Activated CD4-positive, alpha-beta T cell treated with anti-CD3 and anti-CD28 coated beads, Interleukin-2, amount 10 ng/mL, durations not matched to agents 24 days and 14 days (primary cell): ENCODE measurements at regions not wholly inside any gene's neighbourhood (a gene's known extent, or its start where the extent isn't known, plus 50 kb on each side); places are given as distances from the start of the nearest gene placed in this dataset.
"Not testable (repeated sequence)": the region's sequence is repeated elsewhere in the genome, so short reads cannot be mapped to it uniquely, and the experiment has no call there.

Experiments
- DNase-seq: peaks from one replicate; pipeline ENCODE4 v3.0.0; 2022
- H3K27ac Mint-ChIP-seq: one replicate; pipeline ENCODE4 v1.8.0; 2022; ENCODE audit warnings: mild to moderate bottlenecking, mixed read lengths
- H3K27me3 Mint-ChIP-seq: one replicate; pipeline ENCODE4 v1.8.0; 2022; ENCODE audit warnings: mixed read lengths
- H3K36me3 Mint-ChIP-seq: one replicate; pipeline ENCODE4 v1.8.0; 2022; ENCODE audit warnings: low read depth, mild to moderate bottlenecking, mixed read lengths
- H3K4me1 Mint-ChIP-seq: one replicate; pipeline ENCODE4 v1.8.0; 2021; ENCODE audit warnings: mixed read lengths
- H3K4me3 Mint-ChIP-seq: one replicate; pipeline ENCODE4 v1.8.0; 2022; ENCODE audit warnings: mild to moderate bottlenecking, moderate library complexity, mixed read lengths
- H3K9me3 Mint-ChIP-seq: one replicate; pipeline ENCODE4 v1.8.0; 2021; ENCODE audit warnings: mixed read lengths
- intact Hi-C: fragments of 100-400 bp; cut with micrococcal nuclease; formaldehyde crosslinking; loops from one replicate; pipeline ENCODE4 v1.15.1; 2023

DNA sequence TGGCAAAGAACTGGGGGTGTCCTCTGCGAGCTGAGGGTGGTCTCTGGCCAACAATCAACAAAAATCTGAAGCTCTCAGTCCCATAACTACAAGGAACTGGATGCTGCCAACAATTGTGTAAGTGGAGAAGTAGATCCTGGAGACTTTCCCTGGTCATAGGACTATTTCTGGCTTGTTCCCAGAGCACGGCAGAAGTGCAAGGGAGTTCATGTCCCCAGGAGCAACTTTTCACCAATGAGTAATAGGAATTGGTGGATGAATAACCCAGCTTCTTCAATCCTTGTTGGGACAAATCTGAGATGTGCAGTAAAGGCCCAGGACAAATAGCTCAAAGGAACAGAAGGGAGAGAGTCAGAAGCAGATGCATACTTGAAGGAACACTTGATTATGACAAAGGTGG, 95.5 kb downstream of the QRSL1 start:
- DNase-seq, result no peak
- Mint-ChIP-seq H3K4me3 (no peak overlapping the region), H3K27me3 (peaks cover 3% of the 10 kb centered on the region), H3K4me1 (no peaks in the 10 kb centered on the region), H3K27ac (no peak overlapping the region), H3K9me3 (no peaks in the 10 kb centered on the region), H3K36me3 (no peaks in the 10 kb centered on the region)
- intact Hi-C loops, result no loop called here

DNA sequence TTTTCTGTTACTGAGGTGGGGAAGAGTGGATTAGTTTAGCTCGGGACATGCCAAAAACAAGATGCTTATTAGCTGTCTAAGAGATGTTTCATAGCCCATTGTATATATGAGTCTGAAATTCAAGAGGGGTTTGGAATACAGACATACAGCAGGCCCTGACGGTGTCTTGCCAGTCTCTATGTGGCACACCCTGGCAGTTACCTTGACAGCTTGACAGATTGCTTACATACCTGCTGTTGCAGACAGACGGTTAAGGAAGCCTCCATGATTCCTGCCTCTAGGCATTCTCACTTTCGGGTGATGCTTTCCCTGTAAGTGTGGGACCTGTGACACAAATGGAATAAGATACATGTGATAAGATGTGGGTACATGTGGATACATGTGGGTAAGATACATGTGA, 95.0 kb downstream of the QRSL1 start:
- H3K4me3 Mint-ChIP-seq, result no peak overlapping the region

DNA sequence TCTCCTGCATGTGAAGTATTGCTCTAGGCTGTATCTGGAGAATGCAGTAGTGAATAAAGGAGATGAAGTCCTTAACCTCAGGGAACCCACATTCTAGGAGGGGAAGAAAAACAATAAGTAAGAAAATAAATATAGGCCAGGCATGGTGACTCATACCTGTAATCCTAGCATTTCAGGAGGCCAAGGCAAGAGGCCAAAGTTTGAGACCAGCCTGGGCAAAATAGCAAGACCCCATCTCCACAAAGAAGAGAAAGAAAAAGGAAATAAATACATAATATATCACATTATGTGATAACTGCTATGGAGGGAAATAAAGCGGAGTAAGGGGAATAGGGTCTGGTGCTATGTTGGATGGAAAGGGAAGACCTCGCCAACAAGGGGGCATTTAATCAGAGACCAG, 94.0 kb downstream of the QRSL1 start:
- DNase-seq, H3K27me3 Mint-ChIP-seq, H3K4me3 Mint-ChIP-seq, H3K27ac Mint-ChIP-seq, H3K9me3 Mint-ChIP-seq, H3K4me1 Mint-ChIP-seq, intact Hi-C loops, H3K36me3 Mint-ChIP-seq: not testable (repeated sequence)

More for the DNA sequence above, 95.0 kb downstream of the QRSL1 start:
- intact Hi-C loops, result no loop called here
- no peaks in the 10 kb centered on the region for H3K9me3 Mint-ChIP-seq
- no peak overlapping the region for H3K27ac Mint-ChIP-seq
- no peaks in the 10 kb centered on the region for H3K36me3 Mint-ChIP-seq
- peaks cover 3% of the 10 kb centered on the region for H3K27me3 Mint-ChIP-seq
- no peak for DNase-seq
- no peaks in the 10 kb centered on the region for H3K4me1 Mint-ChIP-seq

DNA sequence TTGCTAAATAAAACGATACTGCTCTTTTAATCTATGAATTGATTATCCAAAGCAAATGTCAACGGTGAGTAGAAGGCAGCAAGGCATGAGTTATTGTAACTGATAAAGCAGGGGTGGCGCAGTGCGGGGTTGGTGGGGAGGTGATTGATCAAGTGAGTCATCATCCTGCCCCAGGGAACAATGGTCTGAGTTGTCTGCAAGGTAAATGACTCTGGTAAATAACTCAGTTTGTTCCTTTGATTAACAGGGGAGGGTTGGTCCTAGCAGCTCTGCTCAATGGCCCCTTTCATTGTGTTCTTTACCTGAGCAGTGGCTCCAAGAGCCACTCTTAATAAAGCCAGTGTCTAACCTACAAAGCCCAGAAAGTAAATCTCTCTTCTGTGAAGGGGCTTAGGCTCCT, 91.8 kb downstream of the QRSL1 start:
- intact Hi-C loops, H3K4me3 Mint-ChIP-seq, H3K4me1 Mint-ChIP-seq, H3K27ac Mint-ChIP-seq, H3K27me3 Mint-ChIP-seq, DNase-seq, H3K36me3 Mint-ChIP-seq, H3K9me3 Mint-ChIP-seq: not testable (repeated sequence)
